ENCODE measurements at regions not wholly inside any gene's neighbourhood (a gene's known extent, or its start where the extent isn't known, plus 50 kb on each side); places are given as distances from the start of the nearest gene placed in this dataset.

GRCh38 chr19:31668921-31669320 is 319.7 kb upstream of the TSHZ3 start:
- DNase-seq, result no peak

DNA sequence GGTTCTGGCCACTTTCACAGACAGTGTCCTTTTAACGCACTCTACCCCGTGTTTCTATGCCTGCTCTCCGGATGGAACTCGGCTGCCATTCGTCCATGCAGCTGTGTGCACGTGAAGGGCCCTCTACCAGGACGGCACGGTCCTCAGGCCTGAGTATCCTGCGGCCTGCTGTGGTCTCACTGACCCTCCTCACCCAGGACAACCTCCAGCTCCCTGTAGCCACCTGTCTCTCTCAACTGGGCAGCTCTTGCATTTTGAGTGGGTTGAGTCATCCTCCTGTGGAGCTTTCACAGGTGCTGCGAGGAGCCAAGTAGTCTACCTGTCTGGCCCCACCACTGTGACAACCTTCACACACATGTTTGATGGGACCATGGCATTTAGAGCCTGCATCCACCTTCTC is 321.7 kb upstream of the TSHZ3 start:
- DNase-seq, result no peak

DNA sequence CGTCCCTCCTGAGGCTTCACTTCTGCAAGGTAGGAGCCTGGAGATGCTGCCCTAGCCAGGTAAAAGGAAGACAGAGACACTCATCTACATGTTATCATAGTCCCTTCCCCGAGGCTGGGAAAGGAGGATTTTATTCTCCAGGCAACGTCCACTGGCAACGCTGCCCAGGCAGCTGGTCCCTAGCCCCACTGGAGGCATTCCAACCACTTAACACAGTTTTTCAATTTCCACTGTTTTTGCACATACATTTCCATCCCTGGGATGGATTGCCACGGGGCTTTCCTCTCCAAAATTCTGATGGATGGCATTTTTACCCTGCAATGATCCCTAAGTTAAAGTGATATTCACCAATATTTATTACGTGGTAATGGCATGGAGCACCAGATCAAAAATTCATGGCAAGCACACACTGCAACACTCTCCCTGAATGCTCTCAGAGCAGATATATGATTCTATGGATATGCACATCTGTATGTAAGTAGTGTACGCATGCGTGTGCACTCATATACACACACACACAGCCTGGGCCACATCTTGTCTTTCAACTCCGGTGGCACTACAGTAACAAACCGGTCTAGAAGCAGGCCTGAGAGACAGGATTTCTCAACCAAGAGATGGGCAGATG is 322.3 kb upstream of the TSHZ3 start:
- DNase-seq, result no peak

- no peak for DNase-seq
These were observed 325.4 kb upstream of the TSHZ3 start for GRCh38 chr19:31674503-31675192.

- DNase-seq, result no peak
These were observed 326.1 kb upstream of the TSHZ3 start for GRCh38 chr19:31675193-31675913.

GRCh38 chr19:31676271-31677004 is 327.2 kb upstream of the TSHZ3 start:
- no peak for DNase-seq

DNA sequence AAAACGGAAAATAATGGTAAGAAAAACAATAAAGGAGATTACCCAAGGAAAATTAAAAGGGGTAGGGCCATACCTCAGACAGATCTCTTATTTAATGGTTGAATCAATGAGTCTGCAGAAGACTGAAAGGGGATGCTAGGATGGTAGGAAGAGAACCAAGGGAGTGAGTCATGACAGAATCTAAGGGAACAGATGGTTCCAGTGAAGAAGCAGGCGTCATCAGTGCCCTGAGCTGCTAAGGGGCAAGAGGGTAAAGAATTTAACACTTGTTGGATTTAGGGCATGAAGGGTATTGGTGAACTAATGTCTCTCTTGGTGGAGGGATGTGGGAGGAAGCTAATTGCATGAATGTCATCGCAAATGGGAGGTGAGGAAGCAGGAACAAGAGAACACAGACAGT is 329.2 kb upstream of the TSHZ3 start:
- no peak for DNase-seq

- DNase-seq, result no peak
These were observed 331.9 kb upstream of the TSHZ3 start for GRCh38 chr19:31681121-31681520.

DNA sequence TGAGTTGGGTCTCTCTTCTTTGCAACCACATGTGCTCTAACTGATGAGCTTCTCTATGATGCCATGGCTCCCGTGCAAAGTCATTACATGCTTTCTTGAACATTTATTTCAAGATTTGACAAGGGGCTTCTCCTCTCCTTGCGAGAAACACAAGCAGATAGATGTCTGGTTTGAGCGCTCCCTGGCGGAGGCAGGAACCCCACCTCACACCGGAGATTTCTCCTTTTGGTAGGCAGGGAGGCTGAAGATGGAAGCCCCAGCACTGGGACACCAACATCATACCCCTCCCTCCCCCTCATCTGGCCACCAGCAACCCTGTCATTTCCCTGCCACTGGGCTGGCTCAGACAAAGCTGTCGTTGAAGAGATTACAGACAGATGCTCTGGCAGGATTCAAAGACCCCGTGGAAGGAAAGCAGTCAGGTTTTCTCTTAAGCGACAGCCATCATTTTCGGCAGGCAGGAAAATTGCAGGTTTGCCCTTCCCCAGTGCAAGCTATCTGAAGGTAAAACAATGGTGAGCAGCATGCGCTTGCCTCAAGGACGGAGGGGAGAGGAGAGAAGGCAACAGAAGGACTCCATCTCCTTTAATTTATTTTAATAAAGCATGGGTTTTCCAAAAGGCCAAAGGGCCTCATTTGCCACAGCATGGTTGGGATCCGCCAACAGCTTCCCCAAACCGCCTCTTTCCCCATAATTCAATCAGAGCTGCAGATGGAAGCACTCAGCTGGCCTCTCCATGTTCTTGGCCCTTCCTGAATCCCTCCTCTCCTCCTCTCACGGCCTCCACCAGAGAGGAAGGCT is 344.1 kb upstream of the TSHZ3 start:
- DNase-seq, result no peak

DNA sequence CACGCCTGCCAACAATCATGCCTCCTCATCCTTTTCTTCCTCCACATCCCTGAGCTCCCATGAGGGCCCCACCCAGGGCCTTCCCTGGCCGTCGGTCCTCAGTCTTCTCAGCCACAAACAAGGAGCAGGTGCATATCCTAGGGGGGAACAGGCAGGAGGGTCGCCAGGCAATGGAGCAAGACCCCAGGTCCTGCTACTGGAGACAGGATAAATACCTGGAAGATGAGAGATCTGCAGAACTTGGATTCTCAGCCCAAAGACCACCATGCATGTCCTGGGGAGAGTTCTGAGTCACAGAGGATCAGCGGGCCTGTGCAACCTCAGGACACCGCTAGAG is 344.7 kb upstream of the TSHZ3 start:
- no peak for DNase-seq

GRCh38 chr19:31694761-31695160 is 345.5 kb upstream of the TSHZ3 start:
- no peak for DNase-seq

- no peak for DNase-seq
These were observed 350.2 kb upstream of the TSHZ3 start for GRCh38 chr19:31699421-31699820.

DNA sequence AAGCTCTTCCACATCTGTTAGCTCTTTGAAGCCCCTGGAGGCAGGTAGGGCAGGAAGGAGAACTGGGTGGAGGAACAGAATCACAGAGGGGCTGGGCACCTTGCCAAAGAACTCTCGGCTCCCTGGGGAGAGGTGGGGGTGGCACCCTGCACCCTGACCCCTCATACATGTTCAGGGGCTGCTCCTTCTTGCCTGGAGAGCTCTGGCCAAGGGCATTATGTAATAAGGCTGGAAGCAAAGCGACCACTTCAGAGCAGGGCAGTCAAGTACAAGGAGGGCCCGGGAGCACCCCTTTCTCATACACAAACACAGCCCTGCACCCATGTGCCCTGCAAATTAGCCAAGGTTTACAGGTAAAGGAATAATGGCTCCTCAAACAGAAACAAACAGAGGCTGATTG is 351.9 kb upstream of the TSHZ3 start:
- no peak for DNase-seq

DNA sequence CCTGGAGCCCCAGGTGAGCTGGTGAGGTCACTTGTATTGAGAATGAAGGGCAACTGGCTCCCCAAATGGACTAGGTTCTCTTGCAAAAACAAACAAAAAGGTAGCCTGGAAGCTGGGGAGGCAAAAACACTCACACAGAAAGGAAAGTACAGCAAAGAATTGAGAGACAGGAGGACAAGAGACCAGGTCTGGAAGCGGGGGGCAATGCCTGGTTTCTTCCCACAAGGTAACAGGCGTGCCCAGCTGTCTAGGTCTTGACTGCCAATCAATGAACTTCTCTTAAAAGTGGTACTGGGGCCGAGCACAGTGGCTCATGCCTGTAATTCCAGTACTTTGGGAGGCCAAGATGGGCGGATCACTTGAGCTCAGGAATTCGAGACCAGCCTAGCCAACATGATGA is 356.4 kb upstream of the TSHZ3 start:
- no peak for DNase-seq

- DNase-seq, result no peak
These were observed 356.9 kb upstream of the TSHZ3 start for GRCh38 chr19:31706131-31706530.

DNA sequence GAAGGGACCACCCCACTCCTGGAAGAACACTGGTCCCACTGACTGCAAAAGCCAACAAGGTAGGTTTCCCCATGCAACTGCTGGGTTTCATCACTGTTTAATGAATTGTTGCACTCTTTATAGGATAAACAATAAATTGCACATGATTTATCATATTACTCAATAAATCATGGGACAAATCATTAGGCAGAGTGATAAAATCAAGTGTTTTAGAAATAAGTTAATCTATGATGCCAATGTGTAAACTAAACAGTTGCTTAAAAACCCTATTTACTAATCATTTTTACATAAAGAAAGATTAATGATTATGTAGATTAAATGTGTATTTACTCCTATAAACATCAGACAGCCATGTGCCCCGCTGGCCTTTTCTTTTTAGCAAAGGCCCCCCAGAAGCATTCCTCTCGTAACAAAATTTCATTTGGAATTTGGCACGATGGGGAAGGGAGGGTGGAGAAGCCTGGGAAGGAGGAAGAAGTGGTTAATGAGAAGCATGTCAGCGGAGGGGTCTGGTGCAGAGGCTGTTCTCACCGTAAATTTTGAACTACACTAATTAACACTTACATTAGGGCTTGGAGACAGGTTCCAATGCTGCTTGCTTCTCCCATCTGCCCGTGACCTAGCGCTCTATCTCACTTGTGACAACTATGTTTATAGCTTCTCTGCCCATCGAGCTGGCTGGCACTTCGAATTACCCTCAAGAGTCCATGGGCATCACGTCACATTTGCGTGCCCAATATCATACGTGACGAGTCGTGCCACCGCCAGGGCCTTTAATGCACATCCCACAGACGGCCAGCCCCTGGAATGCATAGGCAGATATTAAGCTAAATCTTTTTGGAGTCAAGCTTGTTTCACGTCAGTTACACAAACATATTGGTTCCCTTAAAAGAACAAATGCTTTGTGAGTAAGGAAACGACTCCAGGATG is 357.7 kb upstream of the TSHZ3 start:
- DNase-seq, result no peak

- no peak for DNase-seq
These were observed 359.3 kb upstream of the TSHZ3 start for GRCh38 chr19:31708520-31708919.

DNA sequence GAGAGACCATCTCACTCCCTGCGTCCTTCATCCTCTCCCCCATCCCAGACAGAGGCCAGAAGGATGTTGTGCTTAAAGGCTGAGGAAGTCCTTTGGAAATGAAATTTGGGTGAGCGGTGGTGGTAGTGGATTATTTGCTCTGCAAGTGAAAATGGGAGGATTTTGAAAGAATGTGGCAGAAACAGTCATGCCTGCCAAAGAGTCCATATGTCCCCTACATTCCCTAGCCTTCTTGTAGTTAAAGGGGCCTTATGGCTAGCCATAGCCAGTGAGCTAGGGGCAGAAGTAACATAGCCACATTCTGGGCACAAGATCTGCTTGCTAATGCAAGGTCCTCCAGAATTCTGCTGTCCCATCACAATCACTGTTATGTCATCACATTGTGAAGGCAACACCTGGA is 360.2 kb upstream of the TSHZ3 start:
- no peak for DNase-seq

DNA sequence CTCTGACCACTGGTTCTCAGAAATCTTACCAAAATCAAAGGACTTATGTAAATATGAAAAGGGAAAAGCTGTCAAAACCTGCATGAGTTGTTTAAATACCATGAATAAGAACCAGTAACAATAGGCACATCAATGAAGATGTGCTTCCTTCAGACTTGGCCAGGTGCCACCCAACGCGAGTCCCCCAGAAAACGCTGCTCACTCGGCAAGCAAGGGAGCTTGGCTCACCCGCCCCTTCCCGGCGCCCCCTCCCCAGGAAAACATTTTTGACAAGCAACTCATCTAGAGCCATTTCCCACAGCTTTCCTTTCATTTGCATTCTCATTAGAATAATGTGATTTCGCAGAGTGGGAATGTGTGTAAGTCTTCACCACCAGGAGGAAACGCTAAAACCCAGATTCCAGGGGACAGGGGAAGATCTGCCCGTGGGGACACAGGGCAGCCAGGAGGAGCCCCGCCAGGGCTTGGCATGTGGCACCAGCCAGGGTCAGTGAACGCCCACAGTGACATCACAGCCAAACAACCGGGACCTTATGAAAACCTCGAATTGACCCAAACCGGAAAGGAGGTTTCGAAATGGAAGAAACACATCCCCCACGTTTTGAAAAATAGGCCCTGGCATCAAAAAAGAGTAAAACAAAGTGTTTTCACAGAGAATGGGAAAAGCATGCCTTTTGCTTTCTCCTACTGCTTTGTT is 366.2 kb upstream of the TSHZ3 start:
- DNase-seq, result no peak

DNA sequence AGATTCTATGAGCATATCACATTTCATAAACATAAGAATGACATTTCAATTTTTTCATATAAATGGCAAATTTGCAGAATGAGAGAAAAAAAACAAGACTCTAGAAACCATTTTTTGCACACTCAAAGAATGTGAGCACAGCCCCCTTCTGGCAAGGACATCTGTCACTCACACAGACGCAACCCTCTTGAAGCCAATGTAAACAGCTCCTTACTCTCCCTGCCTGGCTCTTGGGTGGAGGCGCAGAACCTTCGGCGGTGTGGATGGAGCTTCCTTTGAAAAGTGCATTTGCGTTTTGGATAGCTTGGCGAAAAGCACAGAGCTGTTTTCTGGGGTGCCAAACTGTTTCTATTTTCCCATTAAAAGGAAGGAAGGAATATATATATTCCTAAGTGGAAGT is 367.6 kb upstream of the TSHZ3 start:
- no peak for DNase-seq
